Testis (tissue), 2 donors: ENCODE measurements at regions not wholly inside any gene's neighbourhood (a gene's known extent, or its start where the extent isn't known, plus 50 kb on each side); places are given as distances from the start of the nearest gene placed in this dataset.
A peak's percentile ranks its signal among the peaks of the same experiment; 100 is the strongest.

Source experiments
- DNase-seq: peaks from one replicate; pipeline ENCODE4 v3.0.0-alpha.2; 2019
- H3K27ac ChIP-seq, 2 donors: fragments of 200-600 bp; sonication (generic); one replicate each; pipeline ENCODE4 v1.5.1; 2019
- H3K27me3 ChIP-seq: fragments of 200-600 bp; sonication (generic); one replicate; pipeline ENCODE4 v1.5.1; 2019
- H3K36me3 ChIP-seq: fragments of 200-600 bp; sonication (generic); one replicate; pipeline ENCODE4 v1.5.1; 2017; ENCODE audit warnings: low read depth; ENCODE audit errors: missing control alignments
- H3K4me1 ChIP-seq: fragments of 200-600 bp; sonication (generic); one replicate; pipeline ENCODE4 v1.5.1; 2019
- H3K4me3 ChIP-seq, 2 donors: fragments of 200-600 bp; sonication (generic); one replicate each; pipeline ENCODE4 v1.5.1; 2017 to 2019
- H3K9me3 ChIP-seq: fragments of 200-600 bp; sonication (generic); one replicate; pipeline ENCODE4 v1.5.1; 2017
- POLR2A ChIP-seq: fragments of 450-650 bp; IDR thresholded peaks from one replicate; pipeline ENCODE4 v1.6.1; 2017; ENCODE audit warnings: antibody characterized with exemption, mild to moderate bottlenecking, moderate library complexity
- WGBS, 2 donors: methylation state at CpG; one replicate each; pipeline ENCODE4 v1.1.5; 2018; 5-methylcytosine and 5-hydroxymethylcytosine counted together
- intact Hi-C: fragments of 100-400 bp; cut with DNase I; formaldehyde crosslinking; loops from one replicate; pipeline ENCODE4 v1.15.1; 2023; ENCODE audit warnings: low total_unique reads
- TF ChIP-seq, protein P1 (sequence below), 3 experiments: fragments of 450-650 bp in 2 of 3; fragments of 200-600 bp in 1 of 3; sonication (generic) in 1 of 3; IDR thresholded peaks; one replicate each; pipeline ENCODE4 v1.5.1; 2016 to 2019; ENCODE audit warnings: antibody characterized with exemption in 3 of 3, mild to moderate bottlenecking in 2 of 3, moderate library complexity in 1 of 3

DNA sequence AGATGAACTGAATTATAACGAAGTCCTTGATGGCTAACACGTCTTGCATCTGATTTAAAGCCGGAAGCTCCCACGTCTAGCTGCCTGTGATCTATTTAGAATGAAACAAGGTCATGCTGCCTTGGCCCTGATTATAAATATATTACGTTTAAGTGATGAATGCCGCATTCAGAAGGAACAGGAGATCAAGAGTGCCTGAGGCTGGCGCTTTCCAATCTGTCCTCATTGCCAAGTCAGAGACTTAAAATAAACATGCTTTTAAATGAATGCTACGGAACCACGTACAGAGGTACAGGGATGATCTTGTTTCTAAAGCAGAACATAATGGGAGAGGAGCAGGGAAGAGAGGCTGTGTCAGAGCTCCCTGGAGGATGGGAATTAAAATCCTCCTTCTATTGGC is 292.8 kb downstream of the TLE1 start:
- TF ChIP-seq POLR2A: no peak
- TF ChIP-seq, protein P1, sequence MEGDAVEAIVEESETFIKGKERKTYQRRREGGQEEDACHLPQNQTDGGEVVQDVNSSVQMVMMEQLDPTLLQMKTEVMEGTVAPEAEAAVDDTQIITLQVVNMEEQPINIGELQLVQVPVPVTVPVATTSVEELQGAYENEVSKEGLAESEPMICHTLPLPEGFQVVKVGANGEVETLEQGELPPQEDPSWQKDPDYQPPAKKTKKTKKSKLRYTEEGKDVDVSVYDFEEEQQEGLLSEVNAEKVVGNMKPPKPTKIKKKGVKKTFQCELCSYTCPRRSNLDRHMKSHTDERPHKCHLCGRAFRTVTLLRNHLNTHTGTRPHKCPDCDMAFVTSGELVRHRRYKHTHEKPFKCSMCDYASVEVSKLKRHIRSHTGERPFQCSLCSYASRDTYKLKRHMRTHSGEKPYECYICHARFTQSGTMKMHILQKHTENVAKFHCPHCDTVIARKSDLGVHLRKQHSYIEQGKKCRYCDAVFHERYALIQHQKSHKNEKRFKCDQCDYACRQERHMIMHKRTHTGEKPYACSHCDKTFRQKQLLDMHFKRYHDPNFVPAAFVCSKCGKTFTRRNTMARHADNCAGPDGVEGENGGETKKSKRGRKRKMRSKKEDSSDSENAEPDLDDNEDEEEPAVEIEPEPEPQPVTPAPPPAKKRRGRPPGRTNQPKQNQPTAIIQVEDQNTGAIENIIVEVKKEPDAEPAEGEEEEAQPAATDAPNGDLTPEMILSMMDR (IDR thresholded peaks at IDR 0.05): no peak
- H3K27ac ChIP-seq: no peak overlapping the region

DNA sequence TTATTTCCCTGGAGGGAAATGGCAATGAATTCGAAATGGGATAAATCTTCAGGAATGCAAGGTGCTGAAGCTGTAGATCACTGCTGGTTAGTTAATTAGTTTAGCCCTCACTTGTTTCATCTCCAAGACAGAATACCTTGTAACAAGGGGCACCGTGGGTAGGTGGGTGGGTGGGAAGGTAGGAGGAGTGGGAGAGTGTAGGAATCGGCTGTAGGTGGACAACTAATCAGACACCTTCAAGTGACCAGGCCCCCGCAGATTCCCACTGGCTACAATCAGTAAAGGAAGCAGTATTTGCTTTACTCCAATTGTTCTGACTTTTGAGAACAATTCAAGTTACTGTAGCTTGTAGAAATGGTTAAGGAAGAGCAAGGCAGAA is 293.7 kb downstream of the TLE1 start:
- H3K9me3 ChIP-seq: no peaks in the 10 kb centered on the region
- no peak for DNase-seq
- 56 to 58% methylated on average over 4 of the region's 4 CpGs for WGBS, 2 donors
- TF ChIP-seq POLR2A: no peak
- TF ChIP-seq, protein P1 (IDR thresholded peaks at IDR 0.05): no peak
- no peak overlapping the region for H3K27ac ChIP-seq
- no peaks in the 10 kb centered on the region for H3K27me3 ChIP-seq
- H3K4me3 ChIP-seq: no peak overlapping the region
- intact Hi-C loops: no loop called here
- H3K36me3 ChIP-seq: no peaks in the 10 kb centered on the region
- peaks cover 4% of the 10 kb centered on the region for H3K4me1 ChIP-seq

More for the DNA sequence above, 292.8 kb downstream of the TLE1 start:
- intact Hi-C loops: no loop called here
- WGBS, 2 donors: 26 to 49% methylated on average over 9 of the region's 9 CpGs
- Histone ChIP-seq H3K4me3 (no peak overlapping the region), H3K27me3 (no peaks in the 10 kb centered on the region), H3K9me3 (no peaks in the 10 kb centered on the region), H3K4me1 (peaks cover 4% of the 10 kb centered on the region), H3K36me3 (no peaks in the 10 kb centered on the region)
- no peak for DNase-seq

DNA sequence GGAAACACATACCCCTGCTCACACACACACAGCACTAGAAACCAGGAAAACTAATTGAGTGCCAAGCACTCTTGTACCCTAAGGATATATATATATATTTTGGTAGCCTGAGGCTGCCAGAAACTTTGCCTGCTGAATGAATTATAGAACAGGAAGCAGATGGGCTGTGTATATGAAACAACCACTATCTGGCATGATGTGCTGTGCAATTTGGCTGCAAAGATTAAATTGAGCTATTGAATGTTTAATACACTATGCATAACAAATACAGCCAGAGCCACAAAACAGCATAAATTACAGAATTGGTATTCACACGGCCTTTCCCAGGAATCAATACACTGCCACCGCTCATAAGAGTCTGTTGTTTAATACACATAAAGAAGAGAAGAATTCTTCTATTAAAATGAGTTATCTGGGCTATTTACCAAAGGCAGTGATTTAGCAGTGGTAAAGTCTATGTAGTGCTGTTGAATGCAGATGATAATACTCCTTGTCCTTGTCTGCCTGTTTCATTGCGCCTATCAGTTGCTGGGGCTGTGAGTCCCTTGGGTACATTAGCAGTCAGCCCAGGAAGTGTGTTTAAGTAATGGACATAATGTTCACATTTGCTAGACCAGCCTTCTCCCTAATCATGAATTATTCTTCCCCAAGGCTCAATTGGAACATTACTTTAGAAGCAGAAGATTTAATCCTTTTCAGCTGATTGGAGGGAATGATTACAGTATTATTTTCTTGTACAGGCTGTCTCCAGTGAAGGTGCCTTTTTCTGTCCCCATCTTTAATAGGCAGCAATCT is 294.3 kb downstream of the TLE1 start:
- Histone ChIP-seq H3K4me1 (peaks cover 4% of the 10 kb centered on the region), H3K9me3 (no peaks in the 10 kb centered on the region), H3K4me3 (no peak overlapping the region), H3K27ac (no peak overlapping the region), H3K36me3 (no peaks in the 10 kb centered on the region), H3K27me3 (no peaks in the 10 kb centered on the region)
- intact Hi-C loops: no loop called here
- DNase-seq: no peak
- WGBS, 2 donors: 44 to 47% methylated on average over 3 of the region's 3 CpGs
- no peak for TF ChIP-seq POLR2A
- TF ChIP-seq, protein P1 (IDR thresholded peaks at IDR 0.05): no peak

DNA sequence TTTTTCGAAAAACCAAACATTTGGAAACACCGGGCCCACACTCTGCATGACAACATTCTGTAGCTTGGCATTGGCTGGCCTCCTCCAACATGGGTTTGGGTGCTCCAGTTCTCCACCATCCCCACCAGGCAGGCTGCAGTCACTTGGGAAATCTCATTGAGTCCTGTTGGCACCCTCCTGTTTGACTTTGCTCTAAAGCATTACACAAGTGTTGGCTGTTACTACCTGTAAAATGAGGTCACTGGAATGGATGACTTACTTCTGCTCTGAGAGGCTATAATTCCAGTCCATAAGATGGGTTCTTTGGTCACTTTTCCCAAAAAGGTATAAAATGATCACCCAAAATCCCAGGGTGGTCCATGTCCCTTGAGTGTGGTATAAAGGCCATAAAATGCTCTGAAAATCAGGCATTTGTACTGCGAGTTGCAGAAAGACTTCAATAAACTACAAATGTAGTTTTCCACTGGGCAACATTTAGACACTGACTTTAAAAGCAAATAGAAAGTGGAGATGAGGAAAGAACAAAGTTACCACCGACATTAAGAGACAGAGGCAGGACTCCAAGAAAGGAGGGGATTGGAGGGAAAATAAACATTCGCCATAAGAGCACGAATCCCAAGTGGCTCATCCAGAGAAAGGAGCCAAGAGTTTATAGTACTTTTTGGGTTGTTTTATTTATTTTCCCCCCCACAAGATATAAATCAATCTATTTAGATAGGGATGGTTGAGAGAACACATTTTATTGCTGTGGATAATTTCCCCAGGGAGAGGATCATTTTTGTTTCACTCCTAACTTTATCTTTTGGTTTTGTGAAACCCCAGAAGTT is 295.1 kb downstream of the TLE1 start:
- Histone ChIP-seq H3K4me1 (peaks cover 4% of the 10 kb centered on the region), H3K27me3 (no peaks in the 10 kb centered on the region), H3K27ac (peak overlapping the region in 1 of 2 donors; percentile 1), H3K36me3 (no peaks in the 10 kb centered on the region), H3K9me3 (no peaks in the 10 kb centered on the region), H3K4me3 (no peak overlapping the region)
- no peak for DNase-seq
- intact Hi-C loops: no loop called here
- WGBS, 2 donors: 65 to 66% methylated on average over 6 of the region's 6 CpGs
- TF ChIP-seq POLR2A: no peak
- TF ChIP-seq, protein P1 (IDR thresholded peaks at IDR 0.05): no peak
